Keratinocyte (primary cell): ENCODE measurements at regions not wholly inside any gene's neighbourhood (a gene's known extent, or its start where the extent isn't known, plus 50 kb on each side); places are given as distances from the start of the nearest gene placed in this dataset.

Experiments used
- CTCF ChIP-seq, 3 experiments: IDR thresholded peaks in 1 of 3; conservative IDR thresholded peaks in 1 of 3; optimal IDR thresholded peaks in 1 of 3; 2 replicates in 2 of 3; 3 replicates in 1 of 3; pipeline versions ENCODE3 to v1.5.1; 2011; ENCODE audit warnings: low read length in 3 of 3, mild to moderate bottlenecking in 3 of 3, moderate library complexity in 2 of 3, control low read depth in 1 of 3, inconsistent platforms in 1 of 3; ENCODE audit not compliant: insufficient read depth in 2 of 3; ENCODE audit errors: extremely low read depth in 1 of 3
- EZH2 ChIP-seq: IDR thresholded peaks from one replicate; pipeline ENCODE4 v1.6.1; 2012; ENCODE audit warnings: inconsistent platforms, mild to moderate bottlenecking, low read length, moderate library complexity

GRCh38 chr4:38242101-38242500 is 281.9 kb downstream of the PTTG2 start:
- TF ChIP-seq CTCF (optimal IDR thresholded peaks at IDR 0.05 in 1 of 3, IDR thresholded peaks at IDR 0.05 in 1 of 3, conservative IDR thresholded peaks at IDR 0.05 in 1 of 3; ENCODE audit: extremely low read depth in 1 of 3, insufficient read depth in 2 of 3, low read length in 3 of 3) (no peak), EZH2 (no peak)
